NCI-H226 (cell line): ENCODE measurements at regions not wholly inside any gene's neighbourhood (a gene's known extent, or its start where the extent isn't known, plus 50 kb on each side); places are given as distances from the start of the nearest gene placed in this dataset.

Source experiments
- DNase-seq: peaks from one replicate; pipeline ENCODE4 v3.0.0-alpha.2; 2015

DNA sequence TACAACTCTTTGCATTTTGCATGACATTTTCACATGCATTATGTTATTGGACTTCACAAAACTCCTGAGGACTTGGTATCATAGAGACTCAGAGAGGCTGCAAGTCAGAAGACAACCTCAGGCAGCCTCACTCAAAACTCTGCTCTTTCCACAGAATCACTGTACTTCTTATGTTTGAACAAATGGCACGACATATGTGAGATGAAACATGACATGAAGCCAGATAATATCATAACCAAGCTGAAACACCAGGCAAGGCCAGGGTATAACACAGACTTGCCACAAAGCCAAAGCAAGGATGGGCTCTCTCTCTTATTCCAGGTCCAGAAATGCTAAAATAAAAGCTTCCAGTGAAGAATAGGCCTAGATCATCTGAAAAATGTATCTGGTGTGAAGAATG, 425.8 kb upstream of the CDH5 start:
- no peak for DNase-seq

DNA sequence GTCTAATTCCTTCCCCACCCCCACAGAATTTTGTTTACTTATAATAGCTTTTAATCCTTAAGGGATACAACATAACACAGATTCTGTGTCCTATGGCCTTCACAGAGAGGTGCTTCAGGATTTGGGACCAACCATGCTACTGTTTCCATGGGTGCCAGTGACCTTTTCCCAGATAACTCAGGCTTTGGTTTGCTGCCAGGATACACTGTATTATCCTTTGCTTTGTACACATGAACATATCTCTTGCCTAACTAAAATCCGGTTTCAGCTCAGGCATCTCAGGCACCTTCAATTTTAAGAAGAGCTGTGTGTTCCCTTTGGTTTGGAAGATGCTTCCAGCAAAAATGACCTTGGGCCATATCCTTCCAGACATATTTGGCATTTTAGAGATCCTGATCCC, 428.4 kb upstream of the CDH5 start:
- DNase-seq, result no peak

DNA sequence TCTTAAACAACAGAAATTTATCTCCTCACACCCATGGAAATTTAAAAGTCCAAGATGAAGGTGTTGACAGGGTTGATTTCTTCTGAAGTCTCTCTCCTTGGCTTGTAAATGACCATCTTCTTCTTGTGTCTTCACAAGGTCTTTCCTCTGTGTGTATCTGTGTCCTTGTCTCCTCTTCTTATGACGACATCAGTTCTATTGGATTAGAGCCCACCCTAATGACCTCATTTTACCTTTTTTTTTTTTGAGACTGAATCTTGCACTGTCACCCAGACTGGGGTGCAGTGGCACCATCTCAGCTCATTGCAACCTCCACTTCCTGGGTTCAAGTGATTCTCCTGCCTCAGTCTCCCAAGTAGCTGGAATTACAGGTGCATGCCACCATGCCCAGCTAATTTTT, 429.0 kb upstream of the CDH5 start:
- no peak for DNase-seq

DNA sequence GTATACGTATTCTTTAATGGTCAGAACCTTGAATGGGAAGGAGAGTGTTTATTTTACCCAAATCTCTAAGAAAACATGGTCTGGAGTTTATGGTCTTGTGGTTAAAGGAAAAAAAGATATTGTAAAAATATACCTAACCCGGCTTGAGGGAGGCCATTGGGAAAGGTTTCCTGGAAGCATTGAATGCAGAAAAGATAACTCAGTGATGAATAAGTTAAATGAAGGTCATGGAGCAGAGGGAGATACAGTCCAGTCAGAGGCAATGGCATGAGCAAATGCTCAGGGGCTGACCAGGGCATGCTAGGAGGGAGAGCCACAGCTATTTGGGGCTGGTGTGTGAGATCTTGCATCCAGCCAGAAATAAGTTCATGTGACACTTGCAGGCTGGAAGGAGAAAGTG, 430.4 kb upstream of the CDH5 start:
- DNase-seq, result no peak

DNA sequence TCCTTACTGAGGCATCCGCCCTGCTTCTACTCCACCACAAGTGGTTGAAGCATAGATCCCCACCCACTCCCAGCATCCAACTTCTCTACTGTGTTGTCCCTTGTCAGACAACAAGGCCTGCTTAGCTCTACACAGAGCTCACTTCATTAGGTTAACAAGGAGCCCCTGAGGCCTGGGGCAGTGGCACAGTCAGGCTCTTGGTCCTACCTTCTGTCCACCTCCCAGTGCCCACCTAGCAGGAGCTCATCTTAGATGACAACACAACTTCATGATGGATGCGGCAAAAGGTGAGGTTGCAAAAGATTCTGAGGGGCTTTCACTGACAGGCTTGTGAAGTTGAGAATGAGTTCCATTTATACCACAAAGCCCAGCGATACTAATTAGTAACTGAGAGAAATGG, 432.0 kb upstream of the CDH5 start:
- no peak for DNase-seq

DNA sequence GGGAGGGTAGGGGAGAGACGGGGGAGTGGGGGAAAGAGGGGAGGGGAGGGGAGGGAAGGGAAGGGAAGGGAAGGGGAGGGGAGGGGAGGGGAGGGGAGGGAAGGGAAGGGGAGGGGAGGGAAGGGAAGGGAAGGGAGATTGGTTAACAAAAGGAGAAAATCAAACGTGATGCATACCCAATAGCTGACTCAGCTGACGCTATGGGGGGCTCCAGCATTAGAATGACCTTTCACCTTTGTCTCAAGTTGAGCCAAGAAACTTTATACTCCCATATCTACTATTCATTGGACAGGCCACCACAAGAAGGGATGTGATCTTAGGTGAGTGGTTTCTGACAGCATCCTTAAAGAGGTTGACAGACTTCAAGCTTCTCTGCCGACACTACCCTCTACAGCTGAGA, 432.8 kb upstream of the CDH5 start:
- DNase-seq, result no peak

DNA sequence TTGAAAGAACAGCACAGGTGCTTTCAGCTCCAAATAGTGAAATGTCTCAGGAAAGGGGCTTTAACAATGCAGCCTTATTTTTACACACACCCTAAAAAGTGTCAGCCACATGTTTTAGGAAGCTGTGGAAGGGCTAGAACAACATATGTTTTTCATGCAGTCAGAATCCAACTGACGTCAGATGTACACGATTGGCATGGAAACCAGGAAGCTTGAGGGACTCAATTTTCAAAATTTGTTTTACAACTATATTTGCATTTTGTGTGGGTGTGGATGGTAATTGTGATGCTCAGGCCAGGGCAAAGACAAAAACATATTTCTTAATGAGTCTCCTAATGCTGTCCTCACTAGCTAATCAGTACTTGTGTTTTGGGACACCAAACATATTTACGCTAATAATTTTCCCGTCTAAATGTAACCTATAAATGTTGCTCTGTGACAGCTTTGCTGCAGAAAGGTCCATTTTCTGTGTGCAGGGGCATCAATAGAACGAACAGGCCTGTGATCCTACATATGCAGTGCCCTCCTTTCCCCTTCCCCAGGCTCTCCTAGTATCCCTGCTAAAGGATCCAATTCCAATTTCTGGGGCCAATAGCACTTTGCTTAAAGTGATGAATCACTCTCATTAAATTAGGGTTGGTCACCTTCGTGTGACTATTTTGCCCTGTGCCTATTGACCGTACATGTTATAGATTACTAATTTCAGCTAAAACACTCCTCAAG, 434.0 kb upstream of the CDH5 start:
- no peak for DNase-seq

DNA sequence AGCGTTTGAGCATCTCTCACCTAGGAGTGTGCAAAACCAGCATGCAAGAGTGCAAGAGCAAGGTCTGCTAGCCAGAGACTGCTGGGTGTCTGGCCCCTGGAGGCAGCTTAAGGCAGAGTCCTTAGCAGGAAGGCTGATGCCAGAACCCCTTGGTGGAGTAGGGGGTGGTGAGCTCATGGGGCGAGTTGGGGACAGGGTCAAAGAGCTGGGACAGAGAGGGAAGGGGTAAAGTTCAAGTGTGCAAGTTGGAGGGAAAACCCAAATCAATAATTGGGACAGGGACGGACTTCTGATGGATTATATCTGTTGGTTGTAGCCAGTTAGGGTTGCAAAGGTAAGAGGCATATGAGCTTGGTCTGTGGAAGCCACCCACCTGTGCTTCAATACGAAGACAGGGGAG, 443.6 kb upstream of the CDH5 start:
- DNase-seq, result no peak

DNA sequence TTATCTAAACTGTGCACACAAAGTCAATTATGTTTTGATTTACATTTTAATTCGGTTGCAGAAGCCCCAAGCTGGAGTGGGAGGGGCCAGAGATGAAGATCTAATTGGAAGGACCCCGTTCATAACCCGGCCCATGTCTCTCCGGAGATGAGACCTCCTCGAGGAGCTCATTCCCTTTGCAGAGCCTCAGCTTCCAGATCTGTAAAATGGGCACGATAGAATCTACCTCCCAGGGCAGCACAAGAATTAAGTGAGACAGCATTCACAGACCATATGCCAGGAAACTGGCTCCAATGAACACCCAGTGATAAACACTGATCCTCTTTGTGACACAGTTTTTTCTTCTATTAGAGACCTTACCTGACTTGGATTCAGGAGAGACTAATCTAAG, 446.5 kb upstream of the CDH5 start:
- no peak for DNase-seq

DNA sequence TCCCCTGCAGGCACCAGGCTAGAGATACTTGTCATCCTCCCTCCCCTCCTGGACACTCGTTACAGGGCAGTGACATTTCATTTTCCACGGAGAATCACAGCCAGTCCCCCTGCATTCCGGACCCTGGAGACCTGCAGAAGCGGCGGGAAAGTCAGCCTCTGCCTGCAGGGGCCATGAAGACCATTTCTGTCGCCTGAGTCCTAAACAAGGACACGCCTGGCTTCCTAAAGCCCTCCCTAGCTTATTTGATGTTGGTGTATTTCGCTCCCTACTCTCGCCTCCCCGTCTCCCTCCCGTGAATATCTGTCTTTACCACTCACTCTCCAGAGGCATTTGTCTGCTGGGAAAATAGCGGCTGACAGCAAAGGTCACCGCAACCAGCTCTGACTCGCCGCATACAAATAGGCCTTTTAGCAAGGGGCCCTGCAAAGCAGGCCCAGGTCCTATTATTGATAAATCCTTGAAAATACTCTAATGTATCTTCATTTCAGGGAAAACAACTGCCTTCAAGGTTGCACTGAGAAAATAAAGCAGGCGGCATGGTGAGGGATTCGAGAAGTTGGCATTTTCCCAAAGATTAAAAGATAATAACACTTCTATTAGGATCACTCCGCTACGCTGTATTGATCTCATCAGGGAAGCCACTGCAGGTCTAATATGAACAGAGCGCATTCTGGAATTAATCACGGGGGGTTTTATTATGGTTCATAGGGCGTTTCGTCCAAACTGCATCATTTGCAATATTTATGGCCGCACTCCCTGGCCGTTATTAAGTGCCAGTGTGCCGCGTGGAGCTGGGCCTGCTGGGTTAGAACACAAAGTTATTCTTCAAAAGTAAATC, 447.1 kb upstream of the CDH5 start:
- no peak for DNase-seq

DNA sequence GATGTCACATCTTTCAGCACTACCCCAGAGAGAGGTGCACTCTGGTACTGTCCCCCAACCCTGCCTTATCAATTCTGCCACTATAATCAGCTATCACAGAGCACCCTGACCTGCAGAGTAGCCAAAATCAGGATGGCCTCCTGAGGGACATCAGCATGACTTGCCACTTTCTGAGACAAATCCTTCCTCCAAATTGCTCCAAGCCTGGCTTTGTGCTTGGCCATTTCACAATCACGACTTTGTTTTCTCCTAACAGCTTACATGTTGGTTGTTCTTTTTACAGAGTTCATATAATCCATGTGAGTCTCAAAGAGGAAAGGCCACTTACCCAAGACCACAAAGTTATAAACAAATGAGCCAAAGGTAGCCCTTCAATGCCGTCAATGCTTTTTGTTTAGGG, 449.0 kb upstream of the CDH5 start:
- no peak for DNase-seq

DNA sequence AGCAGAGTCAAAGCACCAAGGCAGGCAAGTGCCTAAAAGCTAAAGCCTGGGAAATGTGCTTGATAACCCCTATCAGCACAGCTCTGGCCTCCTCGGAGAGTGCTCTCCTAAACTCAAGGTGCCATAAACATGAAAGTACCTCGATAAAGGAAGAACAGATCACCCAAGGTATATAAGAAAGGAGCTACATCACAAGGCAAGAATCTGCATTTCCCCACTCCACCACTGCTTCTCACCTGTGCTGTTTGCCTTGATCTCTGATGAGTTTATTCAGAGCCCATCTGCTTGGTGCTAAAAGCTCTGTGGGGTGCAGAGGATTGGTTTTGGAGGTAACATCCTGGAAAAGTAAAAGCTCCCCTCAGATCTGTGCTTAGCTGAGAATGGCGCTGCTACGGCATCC, 449.5 kb upstream of the CDH5 start:
- DNase-seq, result no peak

DNA sequence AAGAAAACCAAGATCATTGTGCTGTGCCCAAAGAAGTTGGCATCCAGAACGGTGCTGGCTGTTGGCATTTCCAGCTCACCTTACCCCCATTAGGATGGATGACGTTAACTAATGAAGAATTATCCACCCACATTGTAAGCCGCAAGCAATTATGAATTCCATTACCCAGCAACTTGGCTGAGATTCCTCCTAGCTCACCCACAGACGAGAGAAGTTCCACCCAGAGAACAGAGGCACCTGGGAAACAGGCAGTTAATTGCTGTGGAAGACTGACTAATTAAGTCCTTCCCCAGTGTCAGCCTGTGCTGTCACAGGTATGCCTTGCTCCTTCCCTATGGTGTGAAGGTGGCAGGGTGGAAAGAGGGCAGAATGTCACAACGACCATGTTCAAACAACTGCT, 456.2 kb upstream of the CDH5 start:
- DNase-seq, result no peak

DNA sequence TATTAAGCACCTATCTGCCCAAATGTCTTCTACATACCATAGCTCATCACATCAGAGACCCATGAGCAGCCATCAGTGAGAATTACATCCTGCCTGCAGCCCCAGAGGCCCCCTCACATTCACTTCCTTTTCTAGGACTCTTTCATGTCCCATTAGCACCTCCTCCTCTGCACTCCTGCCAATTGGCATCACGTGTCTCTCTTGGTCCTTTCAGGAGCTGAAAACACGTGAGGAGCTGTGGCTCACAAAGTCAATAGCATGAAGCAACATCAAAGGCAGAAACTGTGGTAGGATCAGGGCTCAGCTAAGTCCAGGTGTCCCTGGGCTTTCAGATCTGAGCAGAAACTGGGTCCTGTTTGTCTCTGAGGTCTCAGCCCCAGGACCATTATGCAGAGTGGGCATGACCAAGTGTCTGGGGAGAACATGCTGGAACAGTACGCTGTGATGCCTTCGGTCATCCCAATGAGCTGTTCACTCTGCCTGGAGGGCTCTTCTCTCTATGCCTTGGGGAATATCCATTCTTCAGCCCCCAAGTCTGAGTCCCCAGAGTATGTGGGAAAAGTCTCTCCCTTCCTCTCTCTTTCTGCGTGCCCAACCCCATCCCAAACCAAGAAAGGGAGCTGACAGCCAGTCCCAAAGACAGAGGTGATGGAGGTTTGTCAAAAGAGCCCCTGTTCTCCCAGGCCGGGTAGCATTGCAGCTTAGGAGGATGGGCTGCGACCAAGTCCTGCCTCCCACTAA, 457.0 kb upstream of the CDH5 start:
- DNase-seq, result no peak

DNA sequence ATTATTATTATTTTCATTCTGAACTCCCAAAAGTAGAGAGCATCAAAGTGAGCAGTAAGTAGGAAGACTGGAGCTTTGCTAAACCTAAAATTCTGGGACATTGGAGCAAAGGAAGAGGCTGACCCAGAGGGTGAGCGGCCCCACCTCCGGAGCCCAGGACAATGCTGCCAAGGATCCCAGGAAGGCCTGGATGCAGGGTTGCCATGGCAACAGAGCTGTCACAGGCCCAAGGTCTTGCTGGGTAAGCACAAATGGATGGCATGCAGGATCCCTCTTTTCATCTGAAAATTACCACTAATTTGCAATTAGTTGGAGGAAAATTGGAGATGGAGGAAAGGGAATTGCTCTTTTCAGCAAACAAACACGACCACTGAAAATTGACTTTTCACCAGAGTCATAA, 457.9 kb upstream of the CDH5 start:
- no peak for DNase-seq

DNA sequence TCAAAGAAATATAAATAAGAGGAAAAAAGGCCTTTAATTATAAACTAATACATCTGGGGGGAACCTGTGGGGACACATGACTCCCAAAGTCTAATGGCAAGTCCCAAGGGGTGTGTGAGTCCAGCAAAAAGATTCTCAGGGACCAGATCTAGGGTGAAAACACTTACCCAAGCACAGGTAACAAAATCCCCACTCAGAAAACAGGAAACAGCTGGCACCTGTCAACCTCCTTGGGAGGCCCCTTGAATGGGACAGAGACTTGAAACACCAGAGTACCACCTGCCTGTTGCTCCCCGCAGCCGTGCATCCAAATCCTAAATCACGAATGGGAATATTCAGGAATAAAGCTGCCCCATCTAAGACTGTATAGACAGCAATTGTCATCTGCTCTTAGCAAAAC, 461.2 kb upstream of the CDH5 start:
- no peak for DNase-seq

DNA sequence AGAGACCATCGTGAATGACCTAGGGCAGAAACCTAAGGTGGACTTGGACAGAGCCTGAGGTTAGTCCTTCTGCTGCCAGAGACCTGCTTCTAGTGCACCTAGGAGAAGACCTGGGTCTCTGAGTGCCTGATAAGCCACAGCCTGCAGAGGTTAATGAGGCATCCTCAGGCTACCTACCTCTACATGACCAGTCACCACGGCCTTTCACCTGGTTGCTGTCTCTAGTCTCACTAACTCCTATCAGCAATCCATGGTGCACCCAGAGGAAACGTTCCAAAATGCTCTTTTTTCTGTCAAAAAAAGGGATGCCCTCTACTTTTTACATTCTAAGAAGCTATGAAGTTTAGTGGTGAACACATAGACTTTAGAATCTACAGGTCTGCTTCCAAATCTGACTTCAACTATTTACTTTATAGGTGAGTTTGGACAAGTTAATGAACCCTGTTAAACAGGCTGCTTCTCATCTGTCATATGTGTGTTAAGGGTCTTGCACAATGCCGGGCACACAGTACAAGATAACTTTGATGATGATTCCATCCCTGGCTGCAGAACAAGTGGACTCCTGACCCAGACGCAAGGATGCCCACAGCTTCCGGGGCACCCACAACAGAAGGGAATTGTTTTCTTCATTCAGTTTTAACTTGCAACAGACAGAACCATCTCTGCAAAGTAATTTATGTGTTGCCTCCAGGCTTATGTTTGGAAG, 469.9 kb upstream of the CDH5 start:
- DNase-seq, result no peak

DNA sequence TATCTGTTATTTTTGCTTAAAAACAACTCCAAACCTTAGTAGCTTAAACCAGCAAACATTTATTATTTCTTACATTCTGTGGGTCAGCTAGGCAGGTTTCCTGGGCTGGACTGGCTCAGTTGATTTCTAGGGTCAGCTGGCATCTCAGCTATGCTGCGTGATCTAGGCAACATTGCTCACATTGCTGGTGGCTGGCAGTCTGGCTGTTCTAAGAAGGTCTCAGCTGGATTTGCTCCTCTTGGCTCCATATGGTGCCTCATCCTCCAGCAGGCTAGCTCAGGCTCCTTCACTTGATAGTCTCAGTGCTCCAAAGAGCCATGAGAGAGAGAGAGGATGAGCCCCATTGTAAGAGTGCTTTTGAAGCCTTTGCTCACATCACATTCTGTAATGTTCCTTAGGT, 470.6 kb upstream of the CDH5 start:
- no peak for DNase-seq

DNA sequence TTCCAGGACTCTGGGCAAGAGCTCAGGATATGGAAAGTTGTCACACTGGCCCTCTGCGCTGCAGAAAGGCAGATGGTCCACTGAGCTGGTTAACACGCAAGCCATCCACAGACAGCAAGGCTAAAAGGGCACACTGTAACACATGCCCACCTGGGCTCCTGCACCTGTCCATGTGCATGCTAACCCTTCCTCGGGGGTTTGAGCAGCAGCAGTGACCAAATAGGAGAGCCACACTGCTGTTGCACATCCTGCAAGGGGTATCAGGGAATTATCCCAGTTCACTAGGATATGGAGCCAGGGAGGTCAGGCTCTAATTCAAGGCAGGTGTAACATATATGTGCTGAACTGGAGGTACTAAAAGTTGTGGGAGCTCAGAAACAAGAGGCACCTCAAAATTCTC, 471.0 kb upstream of the CDH5 start:
- no peak for DNase-seq

DNA sequence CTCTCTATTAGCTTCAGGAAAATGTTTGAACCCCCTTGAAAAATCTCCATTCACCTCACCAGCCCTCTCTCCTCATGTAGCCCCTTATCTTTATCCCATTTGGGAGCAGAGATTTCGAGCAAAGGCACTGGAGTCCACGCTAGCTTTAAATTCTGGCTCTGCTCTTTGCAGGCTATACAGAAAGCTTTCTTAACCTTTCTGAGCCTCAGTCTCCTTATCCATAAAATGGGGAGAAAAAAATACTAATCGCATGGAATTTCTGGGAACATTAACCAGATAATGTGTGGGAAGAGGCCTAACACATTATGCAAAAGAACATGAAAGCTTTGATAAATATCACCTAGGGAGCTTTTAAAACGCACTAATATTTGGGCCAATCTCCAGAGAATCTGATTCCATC, 476.3 kb upstream of the CDH5 start:
- no peak for DNase-seq

DNA sequence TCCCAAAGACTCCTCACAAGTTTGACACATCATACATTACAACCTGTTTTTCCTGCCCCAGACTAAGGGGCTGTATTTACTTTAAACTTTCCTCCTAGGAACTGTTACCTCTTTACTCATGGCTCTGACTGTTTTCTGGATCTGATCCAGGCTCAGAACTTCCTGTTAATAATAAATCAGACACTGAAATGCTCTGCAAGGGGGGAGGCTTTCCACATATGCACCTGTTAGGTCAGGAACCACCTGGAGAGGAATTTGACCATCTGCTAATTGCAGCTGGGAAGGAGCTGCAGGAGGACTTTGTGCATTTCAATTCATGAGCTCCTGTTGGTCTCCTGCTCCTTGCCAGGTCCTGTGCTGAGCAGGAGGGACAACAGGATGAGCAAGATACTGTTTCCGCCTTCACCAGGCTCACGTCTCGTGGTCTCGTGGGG, 476.9 kb upstream of the CDH5 start:
- peak; percentile 46 for DNase-seq

DNA sequence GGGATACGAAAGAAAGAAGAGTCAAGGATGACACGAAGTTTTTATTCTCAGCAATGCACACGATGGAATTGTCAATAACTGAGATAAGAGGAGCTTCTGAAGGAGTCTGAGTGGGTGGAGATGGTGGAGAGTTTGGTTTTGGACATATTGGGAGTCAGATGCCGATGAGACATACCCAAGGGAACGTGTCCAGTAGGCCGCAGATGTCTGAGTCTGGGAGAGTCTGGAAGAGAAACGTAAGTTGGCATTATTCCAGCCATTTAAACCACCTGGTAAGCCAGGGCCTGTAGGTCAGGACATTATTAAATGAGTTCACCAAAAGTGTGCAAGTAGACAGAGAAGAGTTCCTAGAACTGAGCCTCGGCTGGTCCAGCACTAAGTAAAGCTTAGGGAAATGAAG, 478.3 kb upstream of the CDH5 start:
- DNase-seq, result no peak

DNA sequence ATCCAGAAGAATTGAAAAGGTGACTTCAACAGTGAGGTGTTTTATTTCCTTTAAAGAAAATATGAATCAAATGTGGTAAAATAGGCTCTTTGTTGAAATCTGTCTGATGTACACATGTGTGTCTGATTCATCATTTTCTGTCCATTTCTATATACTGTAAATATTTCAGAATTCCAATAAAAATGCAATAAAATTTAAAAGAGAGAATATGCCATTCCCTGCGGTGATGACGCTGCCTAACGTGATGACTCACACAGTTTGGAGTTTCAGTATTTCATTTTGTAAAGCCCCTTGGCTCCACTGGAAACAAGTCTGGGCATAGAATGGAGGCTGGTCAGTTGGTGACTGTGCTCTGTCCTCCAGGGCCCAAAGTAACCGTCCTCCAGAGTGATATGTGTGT, 482.5 kb upstream of the CDH5 start:
- no peak for DNase-seq
